GM19025 (cell line): ENCODE measurements at regions not wholly inside any gene's neighbourhood (a gene's known extent, or its start where the extent isn't known, plus 50 kb on each side); places are given as distances from the start of the nearest gene placed in this dataset.

Source experiments
- ATAC-seq: cut with Tn5 transposase; IDR thresholded peaks from one replicate; pipeline ENCODE4 v1.9.1; 2021; ENCODE audit warnings: mild to moderate bottlenecking, low read depth, moderate library complexity; ENCODE audit not compliant: unreplicated experiment

DNA sequence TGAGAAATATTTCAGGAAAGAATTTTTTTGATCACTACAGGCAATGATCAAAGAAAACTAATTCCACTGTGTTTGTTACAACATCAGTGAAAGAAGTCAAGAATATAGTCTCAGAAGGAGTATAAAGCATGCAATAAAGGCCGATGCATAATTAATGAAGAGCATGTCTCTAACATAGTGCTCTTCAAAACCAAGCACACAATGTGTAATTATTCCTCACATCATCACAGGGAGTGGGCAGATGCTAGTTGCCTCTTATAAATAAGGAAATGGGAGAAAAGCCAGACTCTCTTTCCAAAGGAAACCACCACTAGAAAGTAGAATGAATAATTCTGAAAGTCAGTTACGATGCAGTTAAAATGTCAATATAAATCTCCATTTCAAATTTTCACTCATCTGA lies 220.1 kb downstream of the TEX36 start:
- ATAC-seq = no peak

DNA sequence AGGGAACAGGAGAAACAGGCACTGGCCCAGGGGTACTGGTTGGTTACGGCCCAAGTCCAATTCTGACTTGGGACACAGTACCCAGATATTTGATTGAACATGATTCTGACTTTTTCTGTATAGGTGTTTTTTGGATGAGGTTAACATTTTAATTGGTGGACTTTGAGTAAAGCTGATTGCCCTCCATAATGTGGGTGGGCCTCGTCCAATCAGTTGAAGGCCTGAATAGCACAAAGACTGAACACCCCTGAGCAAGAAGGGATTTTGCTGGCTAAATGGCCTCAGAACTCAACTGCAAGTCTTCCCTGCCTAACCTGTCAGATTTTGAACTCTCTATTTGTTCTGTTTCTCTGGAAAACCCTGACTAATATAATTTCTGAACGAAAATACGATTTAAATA lies 222.6 kb downstream of the TEX36 start:
- ATAC-seq = no peak

DNA sequence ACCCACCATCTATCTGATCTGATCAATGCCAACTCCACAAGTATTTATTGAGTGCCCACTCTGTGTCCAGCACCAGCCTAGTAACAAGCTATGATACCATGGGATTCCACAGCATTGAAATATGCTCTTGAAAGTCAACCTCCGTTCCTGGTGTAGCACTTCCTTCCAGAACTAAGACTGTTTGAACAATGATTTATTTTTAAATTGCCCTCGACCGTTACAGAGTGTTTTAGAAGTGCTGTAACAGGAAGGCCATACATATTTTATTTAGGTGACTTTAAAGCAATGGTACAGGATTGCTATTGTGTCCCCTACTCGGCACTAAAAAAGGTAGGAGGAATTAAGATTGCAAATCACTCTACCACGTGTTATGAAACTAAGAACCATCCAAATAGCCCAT lies 225.6 kb downstream of the TEX36 start:
- no peak for ATAC-seq

DNA sequence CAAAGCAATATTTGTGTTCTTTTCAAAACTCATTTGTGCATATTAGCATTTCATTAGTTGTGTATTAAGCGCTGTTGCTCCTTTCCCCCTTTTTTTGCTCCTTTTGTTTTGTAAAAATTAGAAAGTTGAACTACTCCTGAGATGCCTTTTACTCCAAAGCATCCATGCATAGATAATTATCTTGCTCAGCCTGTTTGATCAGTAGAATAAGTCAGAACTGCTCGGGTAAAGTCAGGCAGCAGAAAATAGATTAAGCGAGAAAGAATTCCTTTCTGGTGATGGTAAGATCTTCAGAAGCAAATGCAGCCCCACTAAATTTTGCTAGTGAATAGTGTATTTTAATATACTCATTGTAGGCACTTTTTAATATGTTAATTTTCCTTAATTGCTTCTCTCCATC lies 227.1 kb downstream of the TEX36 start:
- ATAC-seq = no peak

DNA sequence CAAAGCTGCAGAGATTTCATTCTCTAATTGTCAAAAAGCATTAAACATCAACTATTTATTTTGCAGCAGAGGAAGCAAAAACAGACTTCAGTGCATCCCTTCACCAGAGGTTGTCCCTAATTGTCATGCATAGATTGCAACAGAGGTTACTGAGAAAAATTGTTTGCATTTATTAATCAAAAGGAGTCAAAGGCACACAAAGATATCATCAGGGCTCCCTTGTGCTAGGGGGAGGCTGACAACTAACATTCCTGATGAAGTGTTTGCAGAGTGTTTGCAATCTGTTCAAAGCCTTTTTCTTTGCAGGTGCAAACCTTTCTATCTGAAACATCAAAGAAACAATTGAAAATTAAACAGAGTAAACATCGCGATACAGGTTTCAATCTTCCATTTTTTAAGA lies 227.5 kb downstream of the TEX36 start:
- ATAC-seq = no peak

DNA sequence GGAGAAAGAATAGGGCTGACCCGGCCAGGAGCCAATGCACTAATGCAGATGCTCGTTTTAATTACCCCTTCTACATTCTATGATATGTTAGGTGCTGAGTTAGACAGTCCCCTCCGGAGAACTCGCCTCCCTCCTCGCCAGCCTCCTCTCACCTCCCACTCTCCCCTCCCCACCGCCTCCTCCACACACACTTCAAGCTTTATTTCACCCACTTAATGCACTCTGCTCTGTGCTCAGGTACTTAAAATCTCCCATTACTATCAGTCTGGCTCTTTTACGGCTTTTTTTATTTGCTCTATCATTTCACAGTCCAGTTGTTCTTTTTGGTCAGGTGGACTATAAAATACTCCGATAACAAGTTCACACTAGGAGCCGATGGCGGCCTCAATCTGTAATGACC lies 231.6 kb downstream of the TEX36 start:
- no peak for ATAC-seq

DNA sequence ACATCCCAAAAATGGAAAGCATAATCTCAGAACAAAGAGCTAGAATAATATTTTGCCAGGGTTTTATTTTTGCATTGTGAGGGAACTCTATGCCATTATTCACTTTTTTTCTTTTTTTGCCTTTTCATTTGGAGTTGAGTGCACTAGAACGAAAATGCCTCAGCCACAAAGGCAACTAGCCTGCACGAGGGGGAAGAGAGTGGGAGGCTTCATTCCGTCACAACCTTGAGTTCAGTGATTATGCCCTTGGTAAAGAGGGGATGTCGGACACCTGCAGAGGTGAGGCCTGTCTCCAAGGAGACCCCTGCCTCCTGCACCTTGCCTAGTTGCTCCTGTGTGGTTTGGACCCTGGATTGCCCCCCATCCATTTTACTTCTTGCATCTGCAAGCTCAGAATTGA lies 232.7 kb downstream of the TEX36 start:
- no peak for ATAC-seq

DNA sequence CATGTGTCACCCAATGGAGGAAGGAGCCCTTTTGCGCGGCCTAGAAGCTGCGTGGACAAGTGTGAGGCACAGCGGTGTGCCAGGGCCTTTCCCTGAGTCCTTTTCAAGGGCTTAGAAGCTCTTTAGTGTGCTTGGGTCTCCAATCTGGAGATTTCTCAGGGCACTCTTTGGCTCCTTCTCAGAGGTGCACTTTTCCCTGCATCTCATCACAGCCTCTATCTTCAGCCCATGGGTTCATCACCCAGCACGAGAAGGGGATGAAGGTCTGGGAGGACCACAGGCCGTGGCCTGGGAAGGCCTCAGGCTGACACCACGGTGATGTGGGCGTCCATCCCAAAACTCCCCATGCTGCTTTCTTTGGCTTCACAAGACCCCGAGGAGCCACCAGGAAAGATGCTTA lies 233.4 kb downstream of the TEX36 start:
- ATAC-seq = no peak

DNA sequence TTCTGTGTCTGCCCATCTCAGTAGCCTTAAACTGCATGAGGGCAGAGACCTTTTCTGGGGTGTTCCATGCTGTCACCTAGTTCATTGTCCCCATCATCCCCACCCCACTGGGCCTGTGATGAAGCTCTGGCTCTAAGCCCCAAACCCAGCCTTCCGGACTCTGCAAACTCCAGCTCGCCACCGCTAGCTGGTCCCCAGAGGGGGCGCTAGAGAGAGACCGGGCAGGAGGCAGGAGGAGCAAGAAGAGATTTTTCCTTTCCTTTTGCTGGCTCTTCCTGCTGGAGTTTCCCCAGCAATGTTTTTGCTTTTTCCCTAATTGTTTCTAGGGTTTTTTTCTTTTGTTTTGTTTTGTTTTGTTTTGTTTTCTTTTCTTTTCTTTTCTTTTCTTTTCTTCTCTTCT lies 234.4 kb downstream of the TEX36 start:
- no peak for ATAC-seq

DNA sequence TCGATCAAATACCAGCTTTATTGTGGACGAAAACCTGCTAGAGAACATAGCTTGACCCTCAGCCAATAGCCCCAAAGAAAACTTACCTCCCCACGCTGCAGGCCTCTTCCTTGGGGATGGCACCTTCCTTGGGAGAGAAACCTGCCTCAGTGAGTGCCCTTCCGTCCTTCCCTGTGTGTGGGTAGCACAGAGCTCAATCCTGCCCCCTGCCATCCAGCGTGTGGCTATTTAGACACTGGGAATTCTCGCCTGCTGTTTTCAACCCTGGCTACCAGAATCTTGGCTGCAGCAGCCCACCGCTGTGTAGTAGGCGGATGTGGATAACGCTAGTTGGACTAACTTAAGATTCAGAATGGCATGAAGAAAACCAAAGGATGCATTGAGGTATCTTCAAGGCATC lies 238.2 kb downstream of the TEX36 start:
- ATAC-seq = no peak

DNA sequence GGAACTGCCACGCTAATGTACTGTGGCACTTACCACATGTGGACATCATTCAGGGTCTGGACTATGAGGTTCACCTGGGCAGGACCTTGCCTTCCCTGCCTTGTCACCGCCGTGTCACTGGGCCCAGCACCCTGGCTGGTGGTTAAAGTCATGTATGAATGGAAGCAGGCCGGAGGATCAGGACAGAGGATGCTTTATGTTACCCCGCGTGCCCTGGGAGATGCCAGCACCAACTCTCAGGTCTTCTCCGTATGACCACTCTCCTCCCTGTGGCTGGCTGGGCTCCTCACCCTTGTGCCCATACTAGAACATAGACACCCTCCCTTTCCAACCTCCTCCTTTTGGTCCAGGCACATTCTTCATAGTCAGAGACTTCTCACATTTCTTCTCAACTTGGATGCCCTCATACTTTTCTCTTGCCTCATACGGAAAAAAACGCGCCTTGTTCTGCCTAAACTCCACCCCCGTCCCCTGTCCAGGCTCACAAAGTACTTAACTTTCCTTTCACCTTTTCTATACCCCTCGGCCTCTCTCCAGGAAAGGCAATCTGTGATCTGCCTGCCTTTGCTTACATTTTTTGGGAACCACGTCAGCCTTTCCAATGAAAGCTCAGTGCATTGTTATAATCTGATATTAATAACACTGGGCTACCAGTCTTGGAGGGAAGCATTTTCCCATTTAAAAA lies 240.0 kb downstream of the TEX36 start:
- ATAC-seq = no peak

DNA sequence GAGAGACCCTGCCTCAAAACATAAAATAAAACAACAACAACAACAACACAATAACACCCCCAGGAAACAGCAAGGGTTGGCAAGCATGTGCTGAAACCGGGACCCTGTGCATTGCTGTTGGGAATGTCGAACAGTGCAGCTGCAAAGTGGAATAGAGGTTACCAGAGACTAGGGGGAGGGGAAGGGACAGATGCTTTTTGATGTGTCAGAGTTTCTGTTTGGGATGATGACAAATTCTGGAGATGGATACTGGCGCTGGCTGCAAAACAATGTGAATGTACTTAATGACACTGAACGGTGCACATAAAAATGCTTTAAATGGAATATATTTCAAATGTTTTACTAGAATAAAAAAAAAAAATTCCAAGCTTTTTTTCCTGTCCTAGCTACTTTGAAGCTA lies 241.8 kb downstream of the TEX36 start:
- ATAC-seq = no peak

DNA sequence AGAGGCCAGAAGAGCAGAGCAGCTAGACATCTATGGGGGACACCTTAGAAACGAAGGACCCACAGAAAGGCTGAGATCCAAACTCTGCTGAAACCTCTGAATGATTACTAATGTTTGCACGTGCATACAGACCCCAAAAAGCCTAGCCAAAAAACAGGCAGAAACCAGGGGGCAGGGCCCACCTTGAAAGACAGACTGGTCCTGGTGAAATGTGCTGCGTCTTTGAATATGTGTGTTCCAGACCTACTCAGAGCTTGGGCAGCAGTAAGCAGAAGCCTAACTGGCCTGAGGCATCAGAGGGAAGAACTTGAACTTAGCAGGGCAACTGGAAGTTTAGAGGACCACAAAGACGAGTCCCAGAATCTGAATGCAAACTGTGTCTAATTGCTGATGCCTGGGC lies 251.8 kb downstream of the TEX36 start:
- no peak for ATAC-seq

DNA sequence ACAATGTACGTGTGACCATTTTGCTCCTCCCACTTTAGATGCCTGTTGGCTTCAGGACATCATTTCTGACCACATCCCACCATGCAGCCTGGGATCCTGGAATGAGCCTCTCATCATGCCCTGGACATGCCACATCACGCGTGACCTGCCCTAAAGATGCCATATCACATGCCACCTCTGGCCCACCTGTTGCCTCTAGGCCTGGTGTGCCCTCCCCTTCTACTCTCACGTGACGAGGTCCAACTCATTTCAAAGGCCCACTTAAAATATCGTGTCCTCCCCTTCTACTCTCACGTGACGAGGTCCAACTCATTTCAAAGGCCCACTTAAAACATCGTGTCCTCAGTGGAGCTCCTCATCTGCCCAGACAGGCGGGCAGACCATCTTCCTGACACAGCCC lies 254.9 kb downstream of the TEX36 start:
- ATAC-seq = no peak

DNA sequence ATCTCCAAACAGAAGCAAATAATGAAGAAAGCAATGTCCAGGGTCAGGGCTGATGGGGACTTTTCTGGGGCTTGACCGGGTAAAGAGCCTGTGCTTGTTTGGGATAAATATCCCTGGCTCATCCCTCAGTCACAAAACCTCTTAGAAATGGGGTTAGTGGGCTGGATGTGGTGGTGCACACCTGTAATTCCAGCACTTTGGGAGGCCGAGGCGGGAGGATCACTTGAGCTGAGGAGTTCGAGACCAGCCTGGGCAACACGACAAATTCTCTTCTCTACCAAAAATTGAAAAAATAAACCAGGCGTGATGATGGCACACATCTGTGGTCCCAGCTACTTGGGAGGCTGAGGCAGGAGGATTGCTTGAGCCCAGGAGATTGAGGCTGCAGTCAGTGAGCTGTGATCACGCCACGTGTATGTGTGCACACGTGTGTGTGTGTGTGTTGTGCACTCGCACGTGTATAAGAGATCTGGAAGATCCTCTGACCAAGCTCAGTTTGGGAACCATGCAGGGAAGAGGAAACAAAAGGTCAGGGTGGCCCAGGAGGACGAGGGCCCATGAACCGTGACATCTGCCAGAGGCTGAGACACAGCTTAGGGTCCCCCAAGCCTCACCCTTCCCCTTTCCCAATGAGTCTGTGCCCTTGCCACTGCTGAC lies 258.6 kb downstream of the TEX36 start:
- no peak for ATAC-seq

DNA sequence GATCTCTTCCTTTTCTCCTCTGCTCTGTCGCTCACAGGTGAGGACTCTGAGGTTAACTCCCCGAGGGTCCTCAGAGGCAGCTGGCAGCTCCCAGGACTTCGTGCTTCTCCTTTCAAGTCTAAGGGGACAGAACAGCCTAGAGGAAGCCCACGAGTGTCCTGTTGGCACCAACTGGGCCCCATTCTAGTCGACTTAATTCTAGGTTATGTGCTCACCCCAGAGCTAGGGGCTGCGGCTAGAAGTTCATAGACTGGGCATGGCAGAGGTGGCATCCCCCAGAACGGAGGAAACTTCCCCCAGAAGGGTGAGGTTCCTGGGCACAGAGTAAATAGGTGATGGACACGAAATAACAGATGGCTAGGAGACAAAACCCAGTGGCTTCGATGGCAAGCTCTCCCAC lies 259.4 kb downstream of the TEX36 start:
- ATAC-seq = no peak

DNA sequence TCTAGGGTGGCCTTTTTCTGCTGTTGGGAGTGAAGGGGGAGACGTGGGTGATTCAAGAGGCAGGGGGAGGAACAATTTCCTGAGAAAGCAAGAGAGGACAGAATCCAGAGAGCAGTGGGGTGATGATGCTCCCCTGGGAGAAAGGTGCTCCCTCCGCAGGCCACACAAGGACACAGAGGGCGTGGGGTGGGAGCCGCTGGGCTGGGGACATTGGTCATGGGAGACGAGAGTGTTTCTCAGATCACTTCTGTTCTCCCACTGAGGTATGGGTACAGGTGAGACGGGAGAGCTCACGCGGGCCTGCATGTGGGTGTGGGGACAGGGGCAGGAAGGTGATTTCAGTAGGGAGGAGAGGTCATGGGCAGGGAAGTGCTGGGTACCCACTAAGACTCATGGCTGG lies 259.5 kb upstream of the CTBP2 start:
- no peak for ATAC-seq

DNA sequence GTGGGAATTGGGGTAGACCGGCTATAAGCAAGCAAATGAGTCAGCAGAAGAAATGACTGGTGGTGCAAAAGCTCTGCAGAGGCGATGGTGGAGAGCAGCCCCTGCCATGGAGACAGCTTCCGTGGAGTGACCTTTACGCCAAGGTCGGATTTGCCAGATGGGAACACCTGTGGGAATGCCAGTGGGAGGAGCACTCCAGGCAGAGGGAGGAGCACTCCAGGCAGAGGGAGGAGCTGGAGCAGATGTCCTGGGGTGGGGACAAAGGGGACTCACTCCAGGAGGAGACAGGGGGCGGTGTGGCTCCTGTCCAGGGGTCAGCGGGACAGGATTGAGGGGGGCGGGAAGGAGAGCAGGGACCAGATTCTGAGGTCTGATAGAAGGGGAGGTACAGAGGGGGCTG lies 258.8 kb upstream of the CTBP2 start:
- no peak for ATAC-seq

DNA sequence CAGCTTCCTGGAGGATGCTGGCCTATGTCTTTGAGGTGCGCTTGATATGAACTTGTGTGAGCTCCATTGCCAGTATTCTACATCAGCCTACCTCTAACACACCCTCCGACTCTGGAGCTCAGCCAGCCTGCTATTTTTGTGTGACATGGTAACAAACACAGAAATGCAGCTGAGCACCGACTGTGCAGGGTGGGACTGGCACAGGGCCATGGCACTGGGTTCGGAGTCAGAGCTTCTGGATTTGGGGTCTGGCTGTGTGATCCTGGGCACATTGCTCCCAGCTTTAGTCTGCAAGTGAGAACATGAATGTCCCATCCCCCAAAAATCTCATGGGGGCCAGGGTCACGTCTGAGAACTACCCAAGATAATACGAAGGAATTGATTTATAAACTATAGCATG lies 257.2 kb upstream of the CTBP2 start:
- ATAC-seq = no peak

DNA sequence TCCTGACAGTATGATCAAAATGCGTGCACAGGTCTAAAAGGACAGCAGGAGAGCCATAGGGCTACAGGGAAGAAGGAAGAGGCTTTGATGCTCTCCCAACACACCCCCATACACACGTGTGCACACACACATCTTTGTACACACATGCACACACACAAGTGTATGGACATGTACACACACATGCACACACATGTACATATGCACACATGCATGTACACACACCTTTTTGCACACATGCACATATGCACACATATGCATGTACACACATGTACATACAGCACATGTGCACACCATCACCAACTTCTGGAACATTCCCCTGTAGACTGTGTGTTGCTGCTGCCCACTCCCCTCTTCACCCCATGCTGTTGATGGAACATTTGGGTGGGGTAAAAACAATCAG lies 255.6 kb upstream of the CTBP2 start:
- no peak for ATAC-seq

DNA sequence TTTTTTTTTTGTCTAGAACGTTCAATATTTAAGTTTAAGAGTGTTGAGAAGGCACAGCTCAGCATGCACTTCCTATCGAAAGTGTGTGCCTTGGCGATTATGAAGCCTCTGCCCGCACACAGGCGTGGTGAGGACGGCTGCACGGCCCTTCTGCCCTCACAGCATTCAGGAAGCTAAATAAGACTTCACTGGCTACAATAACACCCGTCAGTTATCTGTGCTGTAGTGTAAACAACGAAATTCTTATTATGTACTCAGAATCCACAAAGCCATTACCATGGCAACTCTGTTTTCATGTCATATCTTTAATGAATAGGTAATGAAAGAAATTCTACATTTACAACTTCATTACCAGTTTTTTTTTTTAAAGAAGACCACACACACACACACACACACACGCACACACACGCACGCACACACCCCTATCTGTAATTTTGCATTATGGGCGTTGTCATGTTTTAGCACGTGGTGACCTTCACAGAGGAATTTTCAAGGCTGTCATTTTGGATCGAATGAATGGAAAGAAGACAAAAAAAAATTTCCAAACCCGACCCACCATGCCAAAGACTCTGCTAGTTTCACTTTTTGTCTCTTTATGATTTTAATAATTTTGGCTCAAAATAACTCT lies 254.8 kb upstream of the CTBP2 start:
- ATAC-seq = no peak

DNA sequence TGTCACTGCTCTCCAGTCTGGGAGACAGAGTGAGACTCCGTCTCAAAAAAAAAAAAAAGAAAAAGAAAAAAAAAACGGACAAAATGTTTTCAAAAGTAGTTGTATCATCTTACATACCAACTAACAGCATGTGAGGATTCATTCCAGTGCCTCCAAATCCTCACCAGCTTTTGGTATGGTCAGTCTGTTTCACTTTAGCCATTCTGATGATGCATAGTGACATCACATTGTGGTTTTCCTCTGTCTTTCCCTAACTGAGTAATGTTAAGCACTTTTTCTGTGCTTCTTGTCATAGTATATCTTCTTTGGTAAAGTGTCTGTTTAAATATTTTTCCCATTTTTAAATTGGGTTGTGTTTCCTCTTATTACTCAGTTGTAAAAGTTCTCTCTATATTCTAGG lies 251.4 kb upstream of the CTBP2 start:
- no peak for ATAC-seq
